ENCODE measurements at regions not wholly inside any gene's neighbourhood (a gene's known extent, or its start where the extent isn't known, plus 50 kb on each side); places are given as distances from the start of the nearest gene placed in this dataset.

GRCh38 chr6:54019860-54020259 lies 91.4 kb upstream of the MLIP start:
- TF ChIP-seq CHD2 (IDR thresholded peaks at IDR 0.05; ENCODE audit: low read length) (no peak), GABPA (IDR thresholded peaks at IDR 0.05; ENCODE audit: borderline replicate concordance, insufficient read depth, low read length) (no peak), ATF3 (IDR thresholded peaks at IDR 0.05; ENCODE audit: insufficient read depth, low read depth, low read length) (no peak), SIN3A (conservative IDR thresholded peaks at IDR 0.05 in 1 of 2, IDR thresholded peaks at IDR 0.05 in 1 of 2; ENCODE audit: low read depth in 1 of 2, low read length in 2 of 2) (no peak), EZH2 (IDR thresholded peaks at IDR 0.05; ENCODE audit: low read depth, low read length, severe bottlenecking) (no peak), CTCF (IDR thresholded peaks at IDR 0.05; ENCODE audit: control extremely low read depth in 1 of 3, insufficient read depth in 1 of 3, low read depth in 1 of 3, low read length in 3 of 3) (no peak), TEAD4 (IDR thresholded peaks at IDR 0.05; ENCODE audit: low read depth, low read length) (no peak), MAX (IDR thresholded peaks at IDR 0.05) (no peak), E2F6 (IDR thresholded peaks at IDR 0.05) (no peak), POLR2A (IDR thresholded peaks at IDR 0.05; ENCODE audit: control extremely low read depth in 1 of 2, low read depth in 2 of 2, low read length in 2 of 2) (no peak), BCL11A (IDR thresholded peaks at IDR 0.05; ENCODE audit: low read depth in 2 of 2, low read length in 2 of 2) (no peak)

Data from H1 (cell line).